ENCODE measurements at regions not wholly inside any gene's neighbourhood (a gene's known extent, or its start where the extent isn't known, plus 50 kb on each side); places are given as distances from the start of the nearest gene placed in this dataset.

- TF ChIP-seq SPI1 (IDR thresholded peaks at IDR 0.05; ENCODE audit: low read depth, low read length) = no peak
- no peak for TF ChIP-seq POLR2A (IDR thresholded peaks at IDR 0.05; ENCODE audit: low read depth, low read length)
- TF ChIP-seq TAF1 (IDR thresholded peaks at IDR 0.05; ENCODE audit: low read depth, low read length) = no peak
- no peak for TF ChIP-seq POLR2AphosphoS5 (IDR thresholded peaks at IDR 0.05; ENCODE audit: low read depth, low read length)
- no peak for TF ChIP-seq POU2F2 (IDR thresholded peaks at IDR 0.05; ENCODE audit: low read depth, low read length)
These were observed 321.2 kb upstream of the COL8A1 start for GRCh38 chr3:99317201-99317600.
